H1 (cell line): ENCODE measurements at regions not wholly inside any gene's neighbourhood (a gene's known extent, or its start where the extent isn't known, plus 50 kb on each side); places are given as distances from the start of the nearest gene placed in this dataset.

Experiments used
- CTCF ChIA-PET: fragments of 300-600 bp; sonication (Branson Sonifier 250); formaldehyde crosslinking; loops from one replicate; lab custom pipeline; 2021; ENCODE audit not compliant: partially characterized antibody; lab: Charles Lee
- POLR2A ChIA-PET: fragments of 300-600 bp; sonication (Branson Sonifier 250); formaldehyde crosslinking; loops from one replicate; lab custom pipeline; 2021; ENCODE audit warnings: inconsistent platforms; ENCODE audit not compliant: partially characterized antibody; lab: Charles Lee
- DNase-seq, 2 experiments: peaks; one replicate each; pipeline versions ENCODE4 v3.0.0 to v3.0.0-alpha.2; 2010 to 2022; ENCODE audit warnings: low spot score in 2 of 2, low read depth in 1 of 2, mixed read lengths in 1 of 2
- FAIRE-seq: peaks from 2 replicates; lab custom pipeline; 2011; peaks lifted over from hg19 to GRCh38; lab: Jason Lieb, UNC
- H2AFZ ChIP-seq: 2 replicates; pipeline ENCODE4 v1.8.1; 2012; ENCODE audit warnings: low read length, inconsistent platforms
- H2AK5ac ChIP-seq: 2 replicates; pipeline ENCODE4 v1.6.1; 2013; ENCODE audit warnings: low read depth, low read length
- H2BK120ac ChIP-seq: replicated peaks from 2 replicates; pipeline ENCODE3; 2013; ENCODE audit warnings: low read depth, low read length, inconsistent platforms
- H2BK12ac ChIP-seq: 2 replicates; pipeline ENCODE4 v1.6.1; 2013; ENCODE audit warnings: low read depth, low read length
- H2BK15ac ChIP-seq: 2 replicates; pipeline ENCODE4 v1.6.1; 2013; ENCODE audit warnings: low read length
- H2BK20ac ChIP-seq: 2 replicates; pipeline ENCODE4 v1.6.1; 2013; ENCODE audit warnings: low read length
- H2BK5ac ChIP-seq: 2 replicates; pipeline ENCODE4 v1.6.1; 2013; ENCODE audit warnings: low read depth, low read length
- H3K14ac ChIP-seq: 2 replicates; pipeline ENCODE4 v1.6.1; 2013; ENCODE audit warnings: inconsistent platforms; ENCODE audit not compliant: insufficient read length
- H3K18ac ChIP-seq: 2 replicates; pipeline ENCODE4 v1.6.1; 2013; ENCODE audit warnings: low read length; ENCODE audit errors: extremely low read depth
- H3K23ac ChIP-seq: 2 replicates; pipeline ENCODE4 v1.6.1; 2013; ENCODE audit warnings: inconsistent platforms; ENCODE audit not compliant: insufficient read length
- H3K23me2 ChIP-seq: 2 replicates; pipeline ENCODE4 v1.6.1; 2013; ENCODE audit warnings: low read depth, low read length
- H3K27ac ChIP-seq: 2 replicates; pipeline ENCODE4 v1.6.1; 2011; ENCODE audit warnings: low read depth, low read length, inconsistent platforms
- H3K27me3 ChIP-seq, 4 experiments: replicated peaks in 1 of 4; 1 replicate in 1 of 4; 2 replicates in 3 of 4; pipeline versions ENCODE4 v1.6.1 to v1.8.1; 2011 to 2013; ENCODE audit warnings: low read length in 3 of 4, mild to moderate bottlenecking in 3 of 4, inconsistent platforms in 2 of 4, mixed read lengths in 2 of 4, moderate library complexity in 1 of 4; ENCODE audit not compliant: control insufficient read depth in 3 of 4, insufficient read depth in 3 of 4; ENCODE audit errors: extremely low read depth in 1 of 4
- H3K36me3 ChIP-seq, 4 experiments: 2 replicates each; pipeline versions ENCODE4 v1.6.1 to v1.8.1; 2011 to 2013; ENCODE audit warnings: mild to moderate bottlenecking in 4 of 4, low read length in 3 of 4, moderate library complexity in 2 of 4, control low read depth in 1 of 4, inconsistent platforms in 1 of 4; ENCODE audit not compliant: insufficient read depth in 4 of 4, control insufficient read depth in 2 of 4
- H3K4ac ChIP-seq: replicated peaks from 2 replicates; pipeline ENCODE3; 2013; ENCODE audit warnings: low read length, low read depth, mixed read lengths, inconsistent platforms; ENCODE audit not compliant: insufficient read length
- H3K4me1 ChIP-seq, 4 experiments: replicated peaks in 1 of 4; 1 replicate in 1 of 4; 2 replicates in 3 of 4; pipeline versions ENCODE4 v1.6.1 to v1.8.1; 2011 to 2013; ENCODE audit warnings: low read length in 3 of 4, inconsistent platforms in 2 of 4, mixed read lengths in 1 of 4; ENCODE audit not compliant: insufficient read depth in 4 of 4, control insufficient read depth in 3 of 4
- H3K4me2 ChIP-seq, 2 experiments: 2 replicates each; pipeline versions ENCODE4 v1.6.1 to v1.8.1; 2011 to 2013; ENCODE audit warnings: low read depth in 2 of 2, low read length in 2 of 2, control low read depth in 1 of 2, inconsistent platforms in 1 of 2, mild to moderate bottlenecking in 1 of 2; ENCODE audit not compliant: insufficient read depth in 1 of 2
- H3K4me3 ChIP-seq, 4 experiments: fragments of 200-600, 300-600 bp in 1 of 4; sonication (generic), shearing (Covaris generic), sonication (Bioruptor Twin) in 1 of 4; 2 replicates each; pipeline versions ENCODE4 v1.5.1 to v1.8.1; 2011 to 2016; ENCODE audit warnings: low read length in 4 of 4, low read depth in 3 of 4, control low read depth in 2 of 4, inconsistent platforms in 2 of 4, mild to moderate bottlenecking in 2 of 4, mixed read lengths in 1 of 4, moderate library complexity in 1 of 4; ENCODE audit not compliant: insufficient read depth in 2 of 4; ENCODE audit errors: extremely low read depth in 1 of 4
- H3K56ac ChIP-seq: replicated peaks from 2 replicates; pipeline ENCODE3; 2013; ENCODE audit warnings: low read depth, mild to moderate bottlenecking, mixed read lengths, low read length, inconsistent platforms; ENCODE audit not compliant: insufficient read length
- H3K79me1 ChIP-seq: 2 replicates; pipeline ENCODE4 v1.6.1; 2013; ENCODE audit warnings: low read depth, low read length, control low read depth
- H3K79me2 ChIP-seq, 2 experiments: 2 replicates each; pipeline versions ENCODE4 v1.6.1 to v1.8.1; 2012 to 2013; ENCODE audit warnings: low read length in 2 of 2, mild to moderate bottlenecking in 2 of 2, inconsistent platforms in 1 of 2; ENCODE audit not compliant: insufficient read depth in 2 of 2, control insufficient read depth in 1 of 2
- H3K9ac ChIP-seq, 4 experiments: replicated peaks in 1 of 4; 1 replicate in 1 of 4; 2 replicates in 3 of 4; pipeline versions ENCODE4 v1.6.1 to v1.8.1; 2011 to 2013; ENCODE audit warnings: low read depth in 3 of 4, low read length in 3 of 4, control low read depth in 2 of 4, mild to moderate bottlenecking in 2 of 4, moderate library complexity in 2 of 4, inconsistent platforms in 1 of 4; ENCODE audit errors: extremely low read depth in 1 of 4
- H3K9me3 ChIP-seq, 2 experiments: 2 replicates each; pipeline versions ENCODE4 v1.6.1 to v1.8.1; 2012 to 2013; ENCODE audit warnings: mild to moderate bottlenecking in 2 of 2, moderate library complexity in 2 of 2, control low read depth in 1 of 2, inconsistent platforms in 1 of 2, low read depth in 1 of 2, low read length in 1 of 2, mixed read lengths in 1 of 2; ENCODE audit not compliant: insufficient read depth in 2 of 2
- H4K20me1 ChIP-seq, 2 experiments: replicated peaks in 1 of 2; 2 replicates each; pipeline versions ENCODE3 to v1.8.1; 2011 to 2013; ENCODE audit warnings: inconsistent platforms in 2 of 2, low read length in 2 of 2, mild to moderate bottlenecking in 1 of 2; ENCODE audit not compliant: insufficient read depth in 2 of 2, control insufficient read depth in 1 of 2
- H4K5ac ChIP-seq: 2 replicates; pipeline ENCODE4 v1.6.1; 2013; ENCODE audit warnings: low read length, low read depth, mixed read lengths, inconsistent platforms; ENCODE audit not compliant: insufficient read length
- H4K8ac ChIP-seq: 2 replicates; pipeline ENCODE4 v1.8.0; 2013; ENCODE audit warnings: mild to moderate bottlenecking, moderate library complexity, low read length, inconsistent platforms; ENCODE audit not compliant: insufficient read depth; ENCODE audit errors: extremely low read depth
- H4K91ac ChIP-seq: replicated peaks from 2 replicates; pipeline ENCODE3; 2013; ENCODE audit warnings: low read length, mixed read lengths, inconsistent platforms; ENCODE audit not compliant: insufficient read length
- CHD1 ChIP-seq: IDR thresholded peaks from 2 replicates; pipeline ENCODE4 v1.6.1; 2012; ENCODE audit warnings: low read depth, low read length, improper control_type of control experiment
- POLR2A ChIP-seq, 2 experiments: IDR thresholded peaks; 1 replicate in 1 of 2; 2 replicates in 1 of 2; pipeline ENCODE4 v1.6.1; 2011; ENCODE audit warnings: low read depth in 2 of 2, low read length in 2 of 2, mild to moderate bottlenecking in 2 of 2; ENCODE audit errors: control extremely low read depth in 1 of 2
- WGBS, 2 experiments: shearing (Covaris generic) in 1 of 2; methylation state at CpG; one replicate each; pipeline versions ENCODE4 v1.1.6 to v1.1.7; 2013 to 2015; ENCODE audit warnings: low lambda C conversion rate in 2 of 2, mixed read lengths in 2 of 2, inconsistent platforms in 1 of 2, low coverage in 1 of 2, missing lambda C conversion rate in 1 of 2; ENCODE audit not compliant: insufficient replicate concordance in 2 of 2, insufficient coverage in 1 of 2, insufficient read length in 1 of 2; ENCODE audit errors: extremely low coverage in 1 of 2, missing lambda C conversion rate in 1 of 2; 5-methylcytosine and 5-hydroxymethylcytosine counted together

- Histone ChIP-seq H4K8ac (no peak overlapping the region), H3K4ac (no peak overlapping the region), H2BK20ac (0 out of 2 replicates have a peak overlapping the region, but pooled peaks have one; percentile 39), H2BK5ac (peak overlapping the region; percentile 27; the same call in 1 of the 2 replicates), H2AK5ac (no peak overlapping the region), H3K14ac (no peak overlapping the region), H3K9me3 (no peaks in the 10 kb centered on the region), H3K4me3 (peak overlapping the region in 3 of 4 experiments; percentile 13 to 46 (median 23); a peak in 4 of 8 replicates), H3K18ac (peak overlapping the region; percentile 51), H3K36me3 (no peaks in the 10 kb centered on the region), H3K23ac (no peak overlapping the region), H3K56ac (no peak overlapping the region), H3K79me2 (no peaks in the 10 kb centered on the region), H2BK15ac (no peak overlapping the region), H3K79me1 (no peaks in the 10 kb centered on the region), H4K5ac (no peak overlapping the region), H2BK120ac (no peak overlapping the region), H4K91ac (peak overlapping the region; percentile 51), H3K9ac (no peak overlapping the region), H3K4me2 (peak overlapping the region; percentile 49 to 67), H3K27me3 (peaks cover 0 to 12% (median 0%) of the 10 kb centered on the region in 4 experiments; a peak in 4 of 7 replicates), H2AFZ (0 out of 2 replicates have a peak overlapping the region, but pooled peaks have one; percentile 57), H3K4me1 (peaks cover 0 to 23% (median 17%) of the 10 kb centered on the region in 4 experiments; a peak in 5 of 7 replicates), H3K23me2 (no peaks in the 10 kb centered on the region; the same call in 1 of the 2 replicates), H4K20me1 (no peaks in the 10 kb centered on the region), H3K27ac (no peak overlapping the region), H2BK12ac (0 out of 2 replicates have a peak overlapping the region, but pooled peaks have one; percentile 94)
- TF ChIP-seq CHD1 (no peak), POLR2A (IDR thresholded peaks at IDR 0.05; ENCODE audit: control extremely low read depth in 1 of 2, low read depth in 2 of 2, low read length in 2 of 2) (0 out of 3 replicates have a peak, but pooled peaks of 1 of the 2 experiments have one; percentile 20)
- 0% methylated on average over 3 of the region's 10 CpGs; no CpG with 5 or more reads in 1 of the 2 experiments for WGBS, 2 experiments
- ChIA-PET CTCF (interaction anchor here (0.6 to 3.4 kb wide), 7 partner anchors 10 to 230 kb away, joined by 3 to 25 read pairs (median 4); no protein-coding TSS in a partner anchor), POLR2A (no interaction called here)
- FAIRE-seq (no peak), DNase-seq (peak in 1 of 2 experiments; percentile 56)
These were observed 230.7 kb downstream of the TFAP2C start for GRCh38 chr20:56859801-56860261.
